NT2/D1 (cell line): ENCODE measurements at regions not wholly inside any gene's neighbourhood (a gene's known extent, or its start where the extent isn't known, plus 50 kb on each side); places are given as distances from the start of the nearest gene placed in this dataset.

Experiments used
- DNase-seq: peaks from one replicate; pipeline ENCODE4 v3.0.0-alpha.2; 2011; ENCODE audit warnings: low read depth, low spot score
- H3K27me3 ChIP-seq: 2 replicates; pipeline ENCODE4 v1.6.0; 2011; ENCODE audit warnings: mild to moderate bottlenecking; ENCODE audit not compliant: insufficient read length, insufficient read depth
- H3K36me3 ChIP-seq: 2 replicates; pipeline ENCODE4 v1.6.1; 2011; ENCODE audit warnings: mild to moderate bottlenecking, low read length, mixed read lengths; ENCODE audit not compliant: insufficient read depth, insufficient read length
- H3K4me1 ChIP-seq: 2 replicates; pipeline ENCODE4 v1.5.1; 2011; ENCODE audit not compliant: insufficient read depth, insufficient read length
- H3K4me3 ChIP-seq: 2 replicates; pipeline ENCODE4 v1.5.1; 2011; ENCODE audit warnings: low read depth; ENCODE audit not compliant: insufficient read length
- H3K9ac ChIP-seq: 2 replicates; pipeline ENCODE4 v1.6.0; 2011; ENCODE audit warnings: low read depth; ENCODE audit not compliant: insufficient read length
- H3K9me3 ChIP-seq: 2 replicates; pipeline ENCODE4 v1.5.1; 2011; ENCODE audit warnings: mild to moderate bottlenecking, low read length; ENCODE audit not compliant: insufficient read depth
- SUZ12 ChIP-seq: IDR thresholded peaks from 2 replicates; pipeline ENCODE4 v1.6.1; 2011; ENCODE audit not compliant: insufficient read length, insufficient read depth; ENCODE audit errors: extremely low read depth
- YY1 ChIP-seq: IDR thresholded peaks from 2 replicates; pipeline ENCODE4 v1.6.1; 2011; ENCODE audit not compliant: insufficient read length, insufficient read depth
- ZNF274 ChIP-seq: IDR thresholded peaks from 2 replicates; pipeline ENCODE4 v1.6.1; 2011; ENCODE audit warnings: mild to moderate bottlenecking, low read depth, low read length

DNA sequence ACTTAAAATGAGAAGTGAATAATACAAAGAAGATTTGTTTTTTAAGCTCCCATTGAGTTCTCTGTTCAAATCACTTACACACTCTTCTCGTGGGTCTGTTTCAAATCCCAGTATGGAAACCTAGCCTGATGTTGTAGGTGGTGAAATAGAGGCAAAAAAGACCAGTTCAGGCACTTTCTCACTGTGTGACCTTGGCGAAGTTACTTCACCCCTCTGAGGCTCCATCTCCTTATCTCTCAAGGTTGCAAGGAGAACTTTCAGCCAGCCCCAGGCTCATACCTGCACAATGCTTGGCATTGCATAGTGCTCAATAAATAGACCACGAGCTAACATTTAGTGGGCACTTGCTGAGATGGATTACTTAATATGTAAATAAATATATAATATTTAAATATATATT, 90.1 kb downstream of the PRLHR start:
- no peaks in the 10 kb centered on the region for H3K36me3 ChIP-seq
- no peak overlapping the region for H3K9ac ChIP-seq
- no peaks in the 10 kb centered on the region for H3K27me3 ChIP-seq
- DNase-seq = no peak
- H3K9me3 ChIP-seq = no peaks in the 10 kb centered on the region
- H3K4me1 ChIP-seq = no peaks in the 10 kb centered on the region
- no peak overlapping the region for H3K4me3 ChIP-seq
- TF ChIP-seq ZNF274 = no peak

DNA sequence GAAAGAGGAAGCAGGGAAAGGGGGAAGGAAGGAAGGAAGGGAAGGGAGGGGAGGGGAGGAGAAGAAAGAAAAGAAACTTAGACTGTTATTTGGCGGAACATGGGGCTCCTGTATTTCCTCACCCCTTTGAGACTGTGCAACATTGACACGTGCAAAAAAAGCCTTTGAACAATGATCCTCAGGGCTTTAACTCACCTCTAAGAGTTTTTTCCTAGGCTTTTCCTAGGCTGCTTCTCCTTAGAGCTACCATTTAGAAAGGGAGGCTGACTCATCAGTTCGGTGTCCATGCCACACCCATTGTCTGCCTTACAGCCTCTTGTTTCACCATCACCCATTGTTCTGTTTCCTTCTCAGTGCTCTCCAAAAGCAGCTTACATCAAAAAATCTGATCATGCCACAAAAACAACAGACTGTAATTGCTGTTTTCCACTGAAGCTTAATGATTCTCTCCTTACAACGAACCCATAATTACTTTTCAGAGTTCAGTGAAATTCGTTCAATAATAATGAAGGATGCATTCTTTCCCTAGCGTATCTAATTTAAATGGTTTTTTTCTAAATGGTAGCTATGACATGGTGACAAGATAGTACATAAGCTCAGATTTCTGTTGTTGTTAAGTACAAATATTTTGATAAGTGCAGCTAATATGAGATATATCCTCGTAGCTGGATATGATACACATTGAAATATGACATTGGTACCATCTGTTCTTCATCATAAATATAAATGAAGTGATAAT, 90.8 kb downstream of the PRLHR start:
- H3K9ac ChIP-seq = no peak overlapping the region
- H3K36me3 ChIP-seq = no peaks in the 10 kb centered on the region
- no peaks in the 10 kb centered on the region for H3K9me3 ChIP-seq
- no peak for TF ChIP-seq SUZ12
- no peak for TF ChIP-seq ZNF274
- no peak for TF ChIP-seq YY1
- no peaks in the 10 kb centered on the region for H3K4me1 ChIP-seq
- no peak overlapping the region for H3K4me3 ChIP-seq
- no peaks in the 10 kb centered on the region for H3K27me3 ChIP-seq
- DNase-seq = peak; percentile 23

DNA sequence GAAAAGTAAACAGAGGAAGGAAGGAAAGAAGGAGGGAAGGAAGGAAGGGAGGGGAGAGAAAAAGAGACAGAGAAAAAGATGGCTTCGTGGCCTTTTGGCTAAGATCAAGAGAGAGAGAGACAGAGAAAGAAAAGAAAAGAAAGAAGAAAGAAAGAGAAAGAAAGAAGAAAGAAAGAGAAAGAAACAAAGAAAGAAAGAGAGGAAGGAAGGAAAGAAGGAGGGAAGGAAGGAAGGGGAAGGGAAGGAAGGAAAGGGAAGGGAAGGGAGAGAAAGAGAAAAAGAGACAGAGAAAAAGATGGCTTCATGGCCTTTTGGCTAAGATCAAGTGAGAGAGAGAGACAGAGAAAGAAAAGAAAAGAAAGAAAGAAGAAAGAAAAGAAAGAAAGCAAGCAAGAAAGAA, 91.4 kb downstream of the PRLHR start:
- no peak overlapping the region for H3K4me3 ChIP-seq
- no peaks in the 10 kb centered on the region for H3K9me3 ChIP-seq
- H3K4me1 ChIP-seq = no peaks in the 10 kb centered on the region
- TF ChIP-seq YY1 = no peak
- no peaks in the 10 kb centered on the region for H3K27me3 ChIP-seq
- no peaks in the 10 kb centered on the region for H3K36me3 ChIP-seq
- no peak for DNase-seq
- no peak overlapping the region for H3K9ac ChIP-seq

DNA sequence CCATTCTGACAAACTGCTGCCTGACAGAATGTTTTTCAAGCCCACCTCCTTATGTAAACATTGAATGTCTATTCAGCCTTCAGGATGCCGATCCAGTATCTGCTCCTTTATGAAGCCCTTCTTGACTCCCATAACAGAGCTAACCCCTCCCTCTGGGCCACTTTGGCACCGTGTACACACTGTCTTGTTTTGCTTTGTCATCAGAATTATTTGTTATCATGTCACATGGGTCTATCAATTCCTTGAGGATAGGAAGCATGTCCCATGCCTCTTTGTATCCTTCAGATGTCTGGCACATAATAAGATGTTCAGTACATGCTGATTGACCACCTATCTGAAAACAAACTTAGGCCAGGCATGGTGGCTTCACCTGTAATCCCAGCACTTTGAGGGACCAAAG, 92.3 kb downstream of the PRLHR start:
- H3K4me3 ChIP-seq = no peak overlapping the region
- no peak overlapping the region for H3K9ac ChIP-seq
- TF ChIP-seq YY1 (no peak), ZNF274 (no peak), SUZ12 (no peak)
- H3K27me3 ChIP-seq = no peaks in the 10 kb centered on the region
- no peaks in the 10 kb centered on the region for H3K36me3 ChIP-seq
- H3K9me3 ChIP-seq = no peaks in the 10 kb centered on the region
- no peaks in the 10 kb centered on the region for H3K4me1 ChIP-seq
- DNase-seq = no peak

DNA sequence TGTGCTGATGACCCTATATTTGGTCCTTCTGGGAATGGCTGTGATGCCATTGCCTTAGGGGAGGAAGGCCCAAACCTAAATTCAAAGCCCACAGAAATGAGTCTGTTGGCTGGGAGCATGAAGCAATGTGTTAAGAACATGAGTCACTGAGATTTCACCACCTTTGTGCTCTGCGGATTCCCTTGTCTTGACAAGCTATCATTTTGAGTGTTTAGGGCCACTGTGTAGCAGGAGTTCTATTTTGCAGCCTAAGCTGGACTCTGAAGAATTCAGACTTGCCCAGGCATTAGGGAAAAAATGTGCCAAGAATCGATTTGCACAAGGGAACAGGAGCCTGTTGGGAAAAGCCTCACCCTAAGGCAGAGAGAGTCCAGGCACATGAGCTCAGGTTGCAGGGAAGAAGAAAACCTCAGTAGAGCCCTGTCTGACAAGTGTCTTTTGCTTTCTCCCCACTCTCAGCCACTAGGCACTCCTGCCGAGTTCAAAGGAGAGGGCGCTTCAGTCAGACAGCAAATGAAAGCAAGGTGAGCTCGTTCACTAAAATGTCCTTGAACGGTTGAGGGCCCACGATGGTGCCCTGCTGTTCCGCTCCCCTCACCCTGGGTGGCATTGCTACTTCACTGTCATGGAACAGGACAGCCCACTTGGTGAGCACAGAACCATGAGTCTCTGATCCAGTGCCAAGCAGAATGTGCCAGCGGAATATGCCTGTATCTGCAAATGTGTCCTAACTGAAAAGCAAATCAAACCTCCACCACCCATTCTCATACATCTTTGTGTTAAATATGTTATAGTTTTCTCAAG, 93.6 kb downstream of the PRLHR start:
- no peak for TF ChIP-seq SUZ12
- TF ChIP-seq YY1 = no peak
- TF ChIP-seq ZNF274 = no peak
- H3K4me3 ChIP-seq = no peak overlapping the region
- H3K9ac ChIP-seq = no peak overlapping the region
- H3K36me3 ChIP-seq = no peaks in the 10 kb centered on the region
- H3K4me1 ChIP-seq = no peaks in the 10 kb centered on the region
- H3K9me3 ChIP-seq = no peaks in the 10 kb centered on the region
- DNase-seq = no peak
- no peaks in the 10 kb centered on the region for H3K27me3 ChIP-seq

DNA sequence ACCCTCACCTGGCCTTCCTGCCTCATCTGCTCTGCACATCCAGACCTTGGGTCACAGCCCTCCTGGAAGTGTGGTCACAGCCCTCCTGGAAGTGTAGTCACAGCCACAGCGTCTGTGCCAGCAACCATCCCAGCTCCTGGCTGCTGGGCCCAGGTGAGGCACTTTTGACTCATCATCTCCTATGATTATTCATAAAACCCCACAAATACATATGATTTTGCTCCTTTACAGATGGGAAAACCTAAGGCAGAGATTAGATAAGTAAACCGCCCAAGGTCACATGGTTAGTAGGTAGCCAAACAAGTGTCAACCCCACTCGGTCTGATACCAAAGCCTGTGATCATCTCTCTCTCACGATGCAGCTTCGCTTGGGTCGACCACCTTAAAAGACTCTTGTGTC, 94.3 kb downstream of the PRLHR start:
- DNase-seq = no peak

DNA sequence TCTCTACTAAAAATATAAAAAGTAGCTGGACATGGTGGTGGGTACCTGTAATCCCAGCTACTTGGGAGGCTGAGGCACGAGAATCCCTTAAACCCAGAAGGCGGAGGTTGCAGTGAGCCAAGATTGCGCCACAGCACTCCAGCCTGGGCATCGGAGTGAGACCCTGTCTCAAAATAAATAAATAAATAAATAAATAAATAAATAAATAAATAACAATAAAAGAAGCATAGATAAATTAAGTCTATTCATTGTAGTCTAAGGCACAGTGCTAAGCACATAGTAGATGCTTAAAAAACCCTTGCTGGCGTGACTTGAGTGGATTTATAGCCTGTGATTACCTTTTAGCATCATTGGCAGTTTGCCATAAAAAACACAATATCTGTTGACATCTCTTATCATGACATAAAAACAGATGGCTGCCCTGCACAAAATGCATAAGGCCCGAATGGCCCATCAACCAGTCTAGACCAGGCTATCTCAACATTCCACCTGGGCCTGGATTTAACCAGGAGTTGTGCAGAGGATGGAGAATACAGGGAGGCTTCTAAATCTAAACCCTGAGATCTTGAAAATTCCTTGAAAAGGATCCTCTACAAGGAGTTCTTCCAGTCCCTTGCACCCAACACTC, 94.9 kb downstream of the PRLHR start:
- Histone ChIP-seq H3K4me3 (no peak overlapping the region), H3K36me3 (no peaks in the 10 kb centered on the region), H3K27me3 (no peaks in the 10 kb centered on the region), H3K9ac (no peak overlapping the region), H3K9me3 (no peaks in the 10 kb centered on the region), H3K4me1 (no peaks in the 10 kb centered on the region)
- TF ChIP-seq YY1 (no peak), ZNF274 (no peak), SUZ12 (no peak)
- DNase-seq = no peak

More for the DNA sequence above, 94.3 kb downstream of the PRLHR start:
- Histone ChIP-seq H3K36me3 (no peaks in the 10 kb centered on the region), H3K27me3 (no peaks in the 10 kb centered on the region), H3K4me1 (no peaks in the 10 kb centered on the region), H3K9ac (no peak overlapping the region), H3K4me3 (no peak overlapping the region), H3K9me3 (no peaks in the 10 kb centered on the region)
- TF ChIP-seq ZNF274 (no peak), SUZ12 (no peak)
